IMR-90 (cell line): ENCODE measurements at regions not wholly inside any gene's neighbourhood (a gene's known extent, or its start where the extent isn't known, plus 50 kb on each side); places are given as distances from the start of the nearest gene placed in this dataset.
"Not testable (repeated sequence)": the region's sequence is repeated elsewhere in the genome, so short reads cannot be mapped to it uniquely, and the experiment has no call there.

Source experiments
- ATAC-seq: fragments of 200-7000 bp; cut with Tn5 transposase; 2 replicates; pipeline ENCODE4 v1.9.1; 2020; ENCODE audit warnings: low read depth, mild to moderate bottlenecking, moderate library complexity
- BruUV-seq: library from RNA; stranded (reverse); fragments of 400-500 nt; replicated peaks from 2 replicates; lab custom pipeline; 2021; lab: Mats Ljungman, UMichigan
- CTCF ChIA-PET: fragments of 300-600 bp; formaldehyde crosslinking; extraction: SDS; loops from one replicate; lab custom pipeline; 2021; ENCODE audit warnings: antibody characterized with exemption; lab: Yijun Ruan, JAX
- POLR2A ChIA-PET: fragments of 300-600 bp; sonication (Branson Sonifier 250); formaldehyde crosslinking; loops from one replicate; lab custom pipeline; 2022; ENCODE audit warnings: antibody characterized with exemption; ENCODE audit not compliant: unreplicated experiment; lab: Charles Lee
- DNase-seq: peaks from one replicate; pipeline ENCODE4 v3.0.0; 2013
- H2AFZ ChIP-seq: replicated peaks from 2 replicates; pipeline ENCODE3; 2013; ENCODE audit warnings: low read length, mild to moderate bottlenecking; ENCODE audit not compliant: poor library complexity
- H2AK5ac ChIP-seq: 2 replicates; pipeline ENCODE4 v1.6.1; 2013; ENCODE audit warnings: low read depth, low read length, inconsistent platforms
- H2AK9ac ChIP-seq: replicated peaks from 2 replicates; pipeline ENCODE3; 2013; ENCODE audit warnings: mild to moderate bottlenecking, low read depth, low read length, moderate library complexity; ENCODE audit not compliant: poor library complexity
- H2BK120ac ChIP-seq: 2 replicates; pipeline ENCODE4 v1.6.1; 2013; ENCODE audit warnings: low read depth, low read length, inconsistent platforms
- H2BK15ac ChIP-seq: 3 replicates; pipeline ENCODE4 v1.6.1; 2013; ENCODE audit warnings: low read depth, low read length, inconsistent platforms
- H2BK20ac ChIP-seq: 2 replicates; pipeline ENCODE4 v1.6.1; 2013; ENCODE audit warnings: low read depth, mild to moderate bottlenecking, inconsistent platforms, low read length, moderate library complexity
- H2BK5ac ChIP-seq: 2 replicates; pipeline ENCODE4 v1.6.1; 2013; ENCODE audit warnings: mild to moderate bottlenecking, low read depth, low read length, inconsistent platforms; ENCODE audit not compliant: poor library complexity, severe bottlenecking
- H3K14ac ChIP-seq: replicated peaks from 2 replicates; pipeline ENCODE4 v1.6.1; 2013; ENCODE audit warnings: low read depth, low read length, inconsistent platforms
- H3K18ac ChIP-seq: 2 replicates; pipeline ENCODE4 v1.6.1; 2013; ENCODE audit warnings: low read depth, low read length, control low read depth
- H3K23ac ChIP-seq: 2 replicates; pipeline ENCODE4 v1.6.1; 2013; ENCODE audit warnings: low read depth, low read length, inconsistent platforms
- H3K27ac ChIP-seq: 2 replicates; pipeline ENCODE4 v1.5.1; 2013; ENCODE audit warnings: mild to moderate bottlenecking, control low read depth, low read length; ENCODE audit not compliant: insufficient read depth
- H3K27me3 ChIP-seq: 2 replicates; pipeline ENCODE4 v1.6.1; 2013; ENCODE audit warnings: low read length; ENCODE audit not compliant: control insufficient read depth, insufficient read depth
- H3K36me3 ChIP-seq: 2 replicates; pipeline ENCODE4 v1.6.1; 2013; ENCODE audit warnings: low read length, mixed read lengths; ENCODE audit not compliant: control insufficient read depth, insufficient read depth
- H3K4ac ChIP-seq: 2 replicates; pipeline ENCODE4 v1.6.1; 2013; ENCODE audit warnings: low read depth, low read length, inconsistent platforms
- H3K4me1 ChIP-seq: 2 replicates; pipeline ENCODE4 v1.6.1; 2013; ENCODE audit warnings: low read length, mixed read lengths; ENCODE audit not compliant: control insufficient read depth, insufficient read depth
- H3K4me2 ChIP-seq: 2 replicates; pipeline ENCODE4 v1.6.1; 2013; ENCODE audit warnings: low read depth, mild to moderate bottlenecking, control low read depth, low read length, moderate library complexity
- H3K4me3 ChIP-seq: 2 replicates; pipeline ENCODE4 v1.5.1; 2013; ENCODE audit warnings: low read depth, mild to moderate bottlenecking, control low read depth, low read length, moderate library complexity; ENCODE audit not compliant: insufficient read depth
- H3K56ac ChIP-seq: 2 replicates; pipeline ENCODE4 v1.6.1; 2013; ENCODE audit warnings: low read length, inconsistent platforms; ENCODE audit not compliant: insufficient read depth; ENCODE audit errors: extremely low read depth
- H3K79me1 ChIP-seq, 2 experiments: 2 replicates each; pipeline ENCODE4 v1.6.1; 2013; ENCODE audit warnings: low read length in 2 of 2, inconsistent platforms in 1 of 2, low read depth in 1 of 2
- H3K9ac ChIP-seq: 2 replicates; pipeline ENCODE4 v1.6.1; 2013; ENCODE audit warnings: low read depth, low read length, control low read depth
- H3K9me1 ChIP-seq: 2 replicates; pipeline ENCODE4 v1.6.1; 2013; ENCODE audit warnings: low read length, inconsistent platforms; ENCODE audit not compliant: insufficient read depth
- H3K9me3 ChIP-seq: 2 replicates; pipeline ENCODE4 v1.6.1; 2013; ENCODE audit warnings: low read length; ENCODE audit not compliant: control insufficient read depth, insufficient read depth
- H4K20me1 ChIP-seq: 2 replicates; pipeline ENCODE4 v1.6.1; 2013; ENCODE audit warnings: low read length, inconsistent platforms; ENCODE audit not compliant: insufficient read depth
- H4K5ac ChIP-seq: 2 replicates; pipeline ENCODE4 v1.6.1; 2013; ENCODE audit warnings: mild to moderate bottlenecking, low read depth, low read length, control low read depth
- H4K8ac ChIP-seq, 2 experiments: 2 replicates each; pipeline ENCODE4 v1.6.1; 2013; ENCODE audit warnings: low read depth in 2 of 2, low read length in 2 of 2, control low read depth in 1 of 2, inconsistent platforms in 1 of 2
- H4K91ac ChIP-seq: 2 replicates; pipeline ENCODE4 v1.6.1; 2013; ENCODE audit warnings: low read depth, low read length, inconsistent platforms; ENCODE audit not compliant: insufficient read depth
- MXI1 ChIP-seq: IDR thresholded peaks from 2 replicates; pipeline ENCODE4 v1.6.1; 2012; ENCODE audit warnings: low read depth, mild to moderate bottlenecking, low read length, moderate library complexity, borderline replicate concordance
- POLR2A ChIP-seq: IDR thresholded peaks from 2 replicates; pipeline ENCODE4 v1.6.1; 2012; ENCODE audit warnings: mild to moderate bottlenecking, low read depth, low read length
- RFX5 ChIP-seq: IDR thresholded peaks from 2 replicates; pipeline ENCODE4 v1.8.0; 2012; ENCODE audit warnings: low read depth, mild to moderate bottlenecking, low read length, moderate library complexity
- SMC3 ChIP-seq: fragments of 150-350 bp; IDR thresholded peaks from 2 replicates; pipeline ENCODE4 v1.6.1; 2016; ENCODE audit warnings: low read depth, mild to moderate bottlenecking, antibody characterized with exemption, low read length, moderate library complexity
- WGBS, 2 experiments: methylation state at CpG; one replicate each; pipeline versions ENCODE4 v1.1.5 to v1.1.7; 2013; ENCODE audit warnings: missing lambda C conversion rate in 2 of 2; ENCODE audit not compliant: insufficient read length in 1 of 2; ENCODE audit errors: extremely low coverage in 2 of 2; 5-methylcytosine and 5-hydroxymethylcytosine counted together
- dilution Hi-C: fragments of 300-500 bp; cut with HindIII; formaldehyde crosslinking; loops from one replicate; pipeline ENCODE4 v1.14.3; 2018; ENCODE audit warnings: low sequenced_read_pairs; ENCODE audit not compliant: unreplicated experiment
- in situ Hi-C: fragments of 300-500 bp; cut with MboI; formaldehyde crosslinking; loops from 3 replicates; pipeline ENCODE4 v1.14.3; 2019; ENCODE audit warnings: low sequenced_read_pairs, inconsistent platforms, mixed read lengths
- intact Hi-C: fragments of 100-400 bp; cut with micrococcal nuclease; formaldehyde crosslinking; loops from 2 replicates; pipeline ENCODE4 v1.10.0; 2022
- TF ChIP-seq, protein P1 (sequence below): fragments of 150-350 bp; IDR thresholded peaks from 2 replicates; pipeline ENCODE4 v1.6.1; 2016; ENCODE audit warnings: low read depth, mild to moderate bottlenecking, low read length, moderate library complexity, borderline replicate concordance

DNA sequence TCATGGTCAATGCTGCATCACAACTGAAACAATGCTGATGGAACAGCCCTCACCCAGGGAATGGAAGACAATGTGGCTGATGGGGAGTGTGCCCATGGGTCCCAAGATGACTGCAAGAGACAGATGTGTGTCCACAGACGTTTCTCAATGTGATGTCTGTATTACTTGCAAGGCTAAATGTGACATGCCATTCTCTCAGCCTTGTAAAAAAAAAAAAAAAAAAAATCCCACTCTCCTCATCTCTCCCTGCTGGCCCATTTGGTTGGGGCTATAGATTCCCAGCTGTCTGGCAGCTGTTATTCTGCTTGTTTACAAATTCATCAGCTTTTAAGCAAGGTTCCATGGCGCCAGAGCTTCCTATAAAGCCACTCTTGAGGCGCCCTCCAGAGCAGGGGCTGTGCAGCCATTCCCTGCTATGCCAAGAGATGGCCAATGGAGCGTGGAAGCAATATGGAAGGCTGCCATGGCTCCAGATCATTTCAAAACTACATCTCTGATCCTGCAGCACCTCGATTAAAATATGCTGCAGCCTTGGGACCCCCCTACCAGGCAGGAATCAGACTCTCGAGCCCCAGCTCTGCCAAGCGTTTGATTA, 294.8 kb downstream of the FOXO1 start:
- intact Hi-C loops (no loop called here), dilution Hi-C loops (no loop called here), in situ Hi-C loops (no loop called here)
- Histone ChIP-seq H2AK9ac (no peak overlapping the region), H3K27me3 (peaks cover 12% of the 10 kb centered on the region), H3K18ac (no peak overlapping the region), H3K79me1 (no peaks in the 10 kb centered on the region), H3K9me3 (no peaks in the 10 kb centered on the region), H4K8ac (no peak overlapping the region), H2BK15ac (no peak overlapping the region), H3K56ac (no peak overlapping the region), H3K4ac (no peak overlapping the region), H3K9me1 (no peaks in the 10 kb centered on the region), H3K4me2 (no peak overlapping the region), H3K23ac (no peak overlapping the region), H4K5ac (no peak overlapping the region), H2AK5ac (no peak overlapping the region), H2AFZ (no peak overlapping the region), H3K4me3 (no peak overlapping the region), H2BK5ac (no peak overlapping the region), H2BK20ac (no peak overlapping the region), H4K20me1 (no peaks in the 10 kb centered on the region), H3K4me1 (no peaks in the 10 kb centered on the region), H3K14ac (no peak overlapping the region), H3K27ac (no peak overlapping the region), H2BK120ac (no peak overlapping the region), H3K36me3 (no peaks in the 10 kb centered on the region), H4K91ac (no peak overlapping the region), H3K9ac (no peak overlapping the region)
- BruUV-seq: no TSS peak
- TF ChIP-seq SMC3 (no peak), POLR2A (no peak), MXI1 (no peak), RFX5 (no peak)
- TF ChIP-seq, protein P1, sequence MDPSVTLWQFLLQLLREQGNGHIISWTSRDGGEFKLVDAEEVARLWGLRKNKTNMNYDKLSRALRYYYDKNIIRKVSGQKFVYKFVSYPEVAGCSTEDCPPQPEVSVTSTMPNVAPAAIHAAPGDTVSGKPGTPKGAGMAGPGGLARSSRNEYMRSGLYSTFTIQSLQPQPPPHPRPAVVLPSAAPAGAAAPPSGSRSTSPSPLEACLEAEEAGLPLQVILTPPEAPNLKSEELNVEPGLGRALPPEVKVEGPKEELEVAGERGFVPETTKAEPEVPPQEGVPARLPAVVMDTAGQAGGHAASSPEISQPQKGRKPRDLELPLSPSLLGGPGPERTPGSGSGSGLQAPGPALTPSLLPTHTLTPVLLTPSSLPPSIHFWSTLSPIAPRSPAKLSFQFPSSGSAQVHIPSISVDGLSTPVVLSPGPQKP: no peak
- ChIA-PET POLR2A (no interaction called here), CTCF (no interaction called here)
- WGBS, 2 experiments: no CpG with 5 or more reads among the region's 7 CpGs
- DNase-seq: no peak
- no peak for ATAC-seq

DNA sequence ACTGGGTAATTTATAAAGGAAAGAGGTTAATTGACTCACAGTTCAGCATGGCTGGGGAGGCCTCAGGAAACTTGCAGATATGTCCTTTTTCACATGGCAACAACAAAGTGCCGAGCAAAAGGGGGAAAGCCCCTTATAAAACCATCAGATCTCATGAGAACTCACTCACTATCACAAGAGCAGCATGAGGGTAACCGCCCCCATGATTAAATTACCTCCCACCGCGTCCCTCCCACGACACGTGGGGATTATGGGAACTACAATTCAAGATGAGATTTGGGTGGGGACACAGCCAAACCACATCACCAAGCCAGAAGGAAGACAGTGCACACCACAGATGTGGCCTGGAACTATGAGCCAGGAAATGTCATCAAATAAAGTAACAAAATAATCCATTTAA, 292.8 kb downstream of the FOXO1 start:
- BruUV-seq: not testable (repeated sequence)

More for the DNA sequence above, 292.8 kb downstream of the FOXO1 start:
- H2BK120ac ChIP-seq, POLR2A ChIA-PET, DNase-seq, H3K36me3 ChIP-seq, CTCF ChIA-PET, H2AK9ac ChIP-seq, H3K9me3 ChIP-seq, H3K56ac ChIP-seq, in situ Hi-C loops, H4K5ac ChIP-seq, H2AK5ac ChIP-seq, H4K8ac ChIP-seq, H4K20me1 ChIP-seq, H2BK5ac ChIP-seq, H2AFZ ChIP-seq, H3K4me3 ChIP-seq, dilution Hi-C loops, H3K4me2 ChIP-seq, H3K23ac ChIP-seq, H3K4ac ChIP-seq, H3K9me1 ChIP-seq, H3K14ac ChIP-seq, ATAC-seq, H2BK20ac ChIP-seq, H3K9ac ChIP-seq, H3K4me1 ChIP-seq, H3K79me1 ChIP-seq, H2BK15ac ChIP-seq, H3K27ac ChIP-seq, H3K18ac ChIP-seq, H4K91ac ChIP-seq, intact Hi-C loops: not testable (repeated sequence)
- peaks cover 18% of the 10 kb centered on the region for H3K27me3 ChIP-seq
- no CpG with 5 or more reads among the region's 6 CpGs for WGBS, 2 experiments
